Liver (tissue), 8 donors: ENCODE measurements at regions not wholly inside any gene's neighbourhood (a gene's known extent, or its start where the extent isn't known, plus 50 kb on each side); places are given as distances from the start of the nearest gene placed in this dataset.

ENCODE experiments used
- DNase-seq: peaks from one replicate; pipeline ENCODE4 v3.0.0-alpha.2; 2017; ENCODE audit warnings: low spot score
- H3K27ac ChIP-seq, 2 donors: one replicate each; pipeline ENCODE4 v1.7.0; 2013; ENCODE audit warnings: inconsistent platforms in 2 of 2, low read length in 2 of 2, control low read depth in 1 of 2, low read depth in 1 of 2, mild to moderate bottlenecking in 1 of 2
- H3K27me3 ChIP-seq, 4 donors: one replicate each; pipeline versions ENCODE4 v1.6.1 to v1.7.0; 2013; ENCODE audit warnings: low read length in 3 of 4, inconsistent platforms in 1 of 4, mild to moderate bottlenecking in 1 of 4, moderate library complexity in 1 of 4; ENCODE audit not compliant: control insufficient read depth in 4 of 4, insufficient read depth in 4 of 4
- H3K36me3 ChIP-seq, 4 donors: one replicate each; pipeline versions ENCODE4 v1.6.1 to v1.7.0; 2013; ENCODE audit warnings: low read length in 3 of 4, mild to moderate bottlenecking in 3 of 4, low read depth in 1 of 4, moderate library complexity in 1 of 4; ENCODE audit not compliant: control insufficient read depth in 4 of 4, insufficient read depth in 3 of 4
- H3K4me1 ChIP-seq, 4 donors: one replicate each; pipeline versions ENCODE4 v1.6.1 to v1.7.0; 2013; ENCODE audit warnings: low read length in 3 of 4, mild to moderate bottlenecking in 3 of 4, moderate library complexity in 1 of 4; ENCODE audit not compliant: control insufficient read depth in 4 of 4, insufficient read depth in 4 of 4
- H3K4me3 ChIP-seq, 3 donors: one replicate each; pipeline versions ENCODE4 v1.6.1 to v1.7.0; 2013; ENCODE audit warnings: low read length in 3 of 3, control low read depth in 1 of 3, low read depth in 1 of 3, mild to moderate bottlenecking in 1 of 3
- H3K9ac ChIP-seq, 2 donors: one replicate each; pipeline ENCODE4 v1.7.0; 2013; ENCODE audit warnings: low read length in 2 of 2, mild to moderate bottlenecking in 2 of 2, moderate library complexity in 2 of 2, control low read depth in 1 of 2, low read depth in 1 of 2
- H3K9me3 ChIP-seq, 4 donors: one replicate each; pipeline versions ENCODE4 v1.6.1 to v1.7.0; 2013; ENCODE audit warnings: low read length in 3 of 4; ENCODE audit not compliant: control insufficient read depth in 4 of 4
- EGR1 ChIP-seq, 2 donors: IDR thresholded peaks; 2 replicates each; pipeline ENCODE4 v1.6.1; 2016 to 2018; ENCODE audit warnings: antibody characterized with exemption in 2 of 2, low read depth in 2 of 2
- FOXA1 ChIP-seq: IDR thresholded peaks from 2 replicates; pipeline ENCODE4 v1.6.1; 2016; ENCODE audit warnings: antibody characterized with exemption
- FOXA2 ChIP-seq: IDR thresholded peaks from 2 replicates; pipeline ENCODE4 v1.6.1; 2016; ENCODE audit warnings: antibody characterized with exemption
- GABPA ChIP-seq, 2 donors: IDR thresholded peaks in 1 of 2; conservative IDR thresholded peaks in 1 of 2; 2 replicates each; pipeline ENCODE4 v1.6.1; 2016; ENCODE audit warnings: antibody characterized with exemption in 2 of 2, mild to moderate bottlenecking in 1 of 2, moderate library complexity in 1 of 2
- HNF4A ChIP-seq, 2 donors: conservative IDR thresholded peaks; 2 replicates each; pipeline ENCODE4 v1.6.1; 2016; ENCODE audit warnings: antibody characterized with exemption in 2 of 2, mild to moderate bottlenecking in 2 of 2
- HNF4G ChIP-seq: IDR thresholded peaks from 2 replicates; pipeline ENCODE4 v1.6.1; 2016; ENCODE audit warnings: antibody characterized with exemption
- JUND ChIP-seq, 2 donors: IDR thresholded peaks; 2 replicates each; pipeline ENCODE4 v1.6.1; 2016; ENCODE audit warnings: antibody characterized with exemption in 2 of 2
- NR2F2 ChIP-seq: IDR thresholded peaks from 2 replicates; pipeline ENCODE4 v1.6.1; 2016; ENCODE audit warnings: antibody characterized with exemption
- RAD21 ChIP-seq, 2 donors: IDR thresholded peaks; 2 replicates each; pipeline ENCODE4 v1.6.1; 2016; ENCODE audit warnings: antibody characterized with exemption in 2 of 2, mild to moderate bottlenecking in 2 of 2
- SP1 ChIP-seq: IDR thresholded peaks from 2 replicates; pipeline ENCODE4 v1.6.1; 2018; ENCODE audit warnings: antibody characterized with exemption, mild to moderate bottlenecking
- TAF1 ChIP-seq: conservative IDR thresholded peaks from 2 replicates; pipeline ENCODE4 v1.6.1; 2016; ENCODE audit warnings: antibody characterized with exemption, mild to moderate bottlenecking
- YY1 ChIP-seq: IDR thresholded peaks from 2 replicates; pipeline ENCODE4 v1.6.1; 2016; ENCODE audit warnings: antibody characterized with exemption, mild to moderate bottlenecking
- ZBTB33 ChIP-seq: IDR thresholded peaks from 2 replicates; pipeline ENCODE4 v1.6.1; 2016; ENCODE audit warnings: antibody characterized with exemption
- WGBS: extraction: QIAGEN DNeasy Blood & Tissue Kit; methylation state at CpG from one replicate; pipeline ENCODE4 v1.1.7; 2013; 5-methylcytosine and 5-hydroxymethylcytosine counted together
- TF ChIP-seq, protein P1 (sequence below): fragments of 150-350 bp; IDR thresholded peaks from 2 replicates; pipeline ENCODE4 v1.5.1; 2017; ENCODE audit warnings: improper control_type of control experiment, low read depth, low read length; ENCODE audit not compliant: missing input control
- TF ChIP-seq, protein P2 (sequence below): IDR thresholded peaks from 2 replicates; pipeline ENCODE4 v1.6.1; 2016; ENCODE audit warnings: antibody characterized with exemption
- donor health status: healthy.
- donor health status: healthy.
- donor health status: healthy.
- donor health status: healthy.
- donor health status: healthy.

DNA sequence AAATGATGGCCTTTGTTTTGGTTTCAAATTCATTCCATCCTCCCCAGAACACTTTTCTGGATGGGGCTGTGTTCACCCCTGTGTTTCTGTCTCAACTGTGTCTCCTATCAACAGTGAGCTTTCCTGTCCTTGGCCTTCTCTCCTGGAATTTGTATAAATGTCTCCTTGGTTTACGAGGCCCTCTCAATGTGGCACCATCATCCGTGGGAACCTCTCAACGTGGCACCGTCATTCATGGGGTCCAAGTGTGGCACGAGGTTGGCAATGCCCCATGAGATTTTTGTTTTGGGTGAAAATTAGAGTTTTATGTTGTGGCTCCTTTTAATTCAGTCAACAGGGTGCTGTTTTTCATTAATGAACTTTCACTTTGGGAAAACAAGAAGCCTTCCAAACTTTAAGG lies 280.7 kb upstream of the SALL3 start:
- H3K9me3 ChIP-seq, result no peaks in the 10 kb centered on the region
- no peaks in the 10 kb centered on the region for H3K4me1 ChIP-seq
- H3K27me3 ChIP-seq, result peaks cover 0 to 2% (median 0%) of the 10 kb centered on the region in 4 donors
- no peaks in the 10 kb centered on the region for H3K36me3 ChIP-seq
- no peak overlapping the region for H3K27ac ChIP-seq
- no peak for DNase-seq
- no peak overlapping the region for H3K4me3 ChIP-seq
- 76% methylated on average over 5 of the region's 5 CpGs for WGBS
- no peak overlapping the region for H3K9ac ChIP-seq
- TF ChIP-seq ZBTB33 (no peak), JUND (IDR thresholded peaks at IDR 0.05) (no peak), HNF4G (no peak), FOXA1 (no peak), FOXA2 (no peak), SP1 (no peak), EGR1 (IDR thresholded peaks at IDR 0.05; ENCODE audit: low read depth in 2 of 2) (no peak), HNF4A (conservative IDR thresholded peaks at IDR 0.05) (no peak), YY1 (no peak), GABPA (IDR thresholded peaks at IDR 0.05 in 1 of 2, conservative IDR thresholded peaks at IDR 0.05 in 1 of 2) (no peak), TAF1 (no peak)
- TF ChIP-seq, protein P1, sequence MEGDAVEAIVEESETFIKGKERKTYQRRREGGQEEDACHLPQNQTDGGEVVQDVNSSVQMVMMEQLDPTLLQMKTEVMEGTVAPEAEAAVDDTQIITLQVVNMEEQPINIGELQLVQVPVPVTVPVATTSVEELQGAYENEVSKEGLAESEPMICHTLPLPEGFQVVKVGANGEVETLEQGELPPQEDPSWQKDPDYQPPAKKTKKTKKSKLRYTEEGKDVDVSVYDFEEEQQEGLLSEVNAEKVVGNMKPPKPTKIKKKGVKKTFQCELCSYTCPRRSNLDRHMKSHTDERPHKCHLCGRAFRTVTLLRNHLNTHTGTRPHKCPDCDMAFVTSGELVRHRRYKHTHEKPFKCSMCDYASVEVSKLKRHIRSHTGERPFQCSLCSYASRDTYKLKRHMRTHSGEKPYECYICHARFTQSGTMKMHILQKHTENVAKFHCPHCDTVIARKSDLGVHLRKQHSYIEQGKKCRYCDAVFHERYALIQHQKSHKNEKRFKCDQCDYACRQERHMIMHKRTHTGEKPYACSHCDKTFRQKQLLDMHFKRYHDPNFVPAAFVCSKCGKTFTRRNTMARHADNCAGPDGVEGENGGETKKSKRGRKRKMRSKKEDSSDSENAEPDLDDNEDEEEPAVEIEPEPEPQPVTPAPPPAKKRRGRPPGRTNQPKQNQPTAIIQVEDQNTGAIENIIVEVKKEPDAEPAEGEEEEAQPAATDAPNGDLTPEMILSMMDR, result no peak
- TF ChIP-seq, protein P2, sequence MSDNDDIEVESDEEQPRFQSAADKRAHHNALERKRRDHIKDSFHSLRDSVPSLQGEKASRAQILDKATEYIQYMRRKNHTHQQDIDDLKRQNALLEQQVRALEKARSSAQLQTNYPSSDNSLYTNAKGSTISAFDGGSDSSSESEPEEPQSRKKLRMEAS, result no peak

GRCh38 chr18:78699499-78699898 lies 280.1 kb upstream of the SALL3 start:
- Histone ChIP-seq H3K27ac (no peak overlapping the region), H3K36me3 (no peaks in the 10 kb centered on the region), H3K9me3 (no peaks in the 10 kb centered on the region), H3K4me3 (no peak overlapping the region), H3K4me1 (no peaks in the 10 kb centered on the region), H3K9ac (no peak overlapping the region), H3K27me3 (peaks cover 0 to 2% (median 0%) of the 10 kb centered on the region in 4 donors)
- 80% methylated on average over 12 of the region's 12 CpGs for WGBS
- DNase-seq, result no peak
- TF ChIP-seq NR2F2, result no peak
- TF ChIP-seq, protein P1, result no peak
- TF ChIP-seq SP1, result no peak
- TF ChIP-seq TAF1, result no peak
- TF ChIP-seq RAD21 (IDR thresholded peaks at IDR 0.05), result no peak
- TF ChIP-seq JUND (IDR thresholded peaks at IDR 0.05), result no peak
- no peak for TF ChIP-seq HNF4G
